Putamen (tissue), 1 donor: ENCODE measurements at regions not wholly inside any gene's neighbourhood (a gene's known extent, or its start where the extent isn't known, plus 50 kb on each side); places are given as distances from the start of the nearest gene placed in this dataset.
A peak's percentile ranks its signal among the peaks of the same experiment; 100 is the strongest.
"Not testable (repeated sequence)": the region's sequence is repeated elsewhere in the genome, so short reads cannot be mapped to it uniquely, and the experiment has no call there.

Experiments
- DNase-seq: peaks from one replicate; pipeline ENCODE4 v3.0.0-alpha.2; 2016; ENCODE audit warnings: low spot score

GRCh38 chr12:89154743-89155499 lies 197.4 kb downstream of the DUSP6 start:
- no peak for DNase-seq

- DNase-seq: no peak
Measured at GRCh38 chr12:89153341-89153740, 199.0 kb downstream of the DUSP6 start.

GRCh38 chr12:89151536-89151935 lies 200.8 kb downstream of the DUSP6 start:
- DNase-seq: no peak

GRCh38 chr12:89150789-89151188 lies 201.5 kb downstream of the DUSP6 start:
- DNase-seq: not testable (repeated sequence)

- DNase-seq: no peak
Measured at GRCh38 chr12:89140602-89141238, 211.6 kb downstream of the DUSP6 start.

GRCh38 chr12:89140141-89140540 lies 212.2 kb downstream of the DUSP6 start:
- DNase-seq: no peak

- no peak for DNase-seq
Measured at GRCh38 chr12:89139390-89139789, 212.9 kb downstream of the DUSP6 start.

GRCh38 chr12:89138048-89138852 lies 214.1 kb downstream of the DUSP6 start:
- no peak for DNase-seq

GRCh38 chr12:89135976-89136634 lies 216.2 kb downstream of the DUSP6 start:
- no peak for DNase-seq

GRCh38 chr12:89134213-89134770 lies 218.0 kb downstream of the DUSP6 start:
- no peak for DNase-seq

- peak; percentile 19 for DNase-seq
Measured at GRCh38 chr12:89129167-89129870, 223.0 kb downstream of the DUSP6 start.

GRCh38 chr12:89126712-89127111 lies 225.6 kb downstream of the DUSP6 start:
- no peak for DNase-seq

- DNase-seq: no peak
Measured at GRCh38 chr12:89122852-89123251, 229.4 kb downstream of the DUSP6 start.

GRCh38 chr12:89117448-89118034 lies 234.8 kb downstream of the DUSP6 start:
- DNase-seq: no peak

GRCh38 chr12:89111964-89112363 lies 240.3 kb downstream of the DUSP6 start:
- DNase-seq: no peak

- DNase-seq: no peak
Measured at GRCh38 chr12:89108265-89108664, 244.0 kb downstream of the DUSP6 start.

GRCh38 chr12:89106950-89107349 lies 245.4 kb downstream of the DUSP6 start:
- no peak for DNase-seq

- DNase-seq: no peak
Measured at GRCh38 chr12:89105243-89105642, 247.1 kb downstream of the DUSP6 start.

- no peak for DNase-seq
Measured at GRCh38 chr12:89103831-89104230, 248.5 kb downstream of the DUSP6 start.

GRCh38 chr12:89101440-89101839 lies 250.9 kb downstream of the DUSP6 start:
- DNase-seq: no peak
